ENCODE measurements at regions not wholly inside any gene's neighbourhood (a gene's known extent, or its start where the extent isn't known, plus 50 kb on each side); places are given as distances from the start of the nearest gene placed in this dataset.
"Not testable (repeated sequence)": the region's sequence is repeated elsewhere in the genome, so short reads cannot be mapped to it uniquely, and the experiment has no call there.

DNA sequence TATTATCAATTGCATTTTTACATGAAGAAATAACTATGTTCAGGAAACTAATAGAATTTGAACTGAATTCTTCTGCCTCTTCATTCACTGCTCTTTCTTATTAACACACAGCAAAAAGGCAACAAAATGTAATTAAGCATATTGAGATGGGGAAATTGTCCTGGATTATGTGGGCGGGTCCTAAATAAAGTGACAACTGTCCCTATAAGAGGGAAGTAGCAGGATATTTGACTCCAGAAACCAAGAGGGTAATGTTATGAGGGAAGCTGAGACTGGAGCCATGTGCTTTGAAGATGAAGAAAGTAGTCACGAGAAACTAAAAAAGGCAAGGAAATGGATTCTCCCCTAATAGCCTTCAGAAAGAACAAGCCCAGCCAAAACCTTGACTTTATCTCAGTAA lies 311.2 kb upstream of the PIK3R1 start:
- no peak for DNase-seq (ENCODE audit: extremely low read depth in 1 of 11, low read depth in 9 of 11, low spot score in 4 of 11)

DNA sequence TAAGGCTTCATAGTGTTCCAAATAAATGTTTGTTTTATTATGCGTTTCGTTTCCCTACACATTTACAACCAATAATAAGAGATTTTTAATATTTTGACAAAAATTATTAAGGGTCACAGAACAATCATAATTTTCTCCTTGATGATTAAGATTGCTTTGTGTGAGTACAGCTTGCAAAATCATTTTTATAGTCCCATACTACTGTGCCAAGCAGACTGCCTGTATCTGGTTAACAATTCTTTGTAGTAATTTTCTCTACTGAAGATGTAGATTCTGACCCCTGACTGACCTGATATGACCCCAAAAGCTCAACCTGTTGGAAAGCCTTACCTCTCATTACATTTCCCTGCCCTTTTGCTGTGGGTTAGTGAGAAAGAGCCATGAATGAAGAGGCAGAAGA lies 311.9 kb upstream of the PIK3R1 start:
- no peak for DNase-seq (ENCODE audit: extremely low read depth in 1 of 11, low read depth in 9 of 11, low spot score in 4 of 11)

DNA sequence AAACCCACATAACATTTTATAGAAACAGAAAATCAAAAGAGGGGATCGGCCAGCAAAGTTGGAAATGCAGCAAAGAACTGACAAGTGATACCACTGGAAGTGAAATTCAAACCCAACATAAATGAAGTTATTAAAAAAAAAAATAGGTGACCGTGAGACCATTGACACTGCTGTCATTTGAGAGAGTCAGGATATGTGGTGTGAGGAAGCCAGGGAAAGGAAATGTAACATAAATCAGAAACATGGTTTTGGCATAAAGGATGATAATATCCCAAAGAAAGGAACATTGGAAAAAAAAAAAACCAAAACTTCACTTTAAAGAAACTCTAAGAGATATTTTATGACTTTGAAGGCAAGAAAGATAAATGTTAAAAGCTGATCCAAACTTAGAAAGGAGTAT lies 312.4 kb upstream of the PIK3R1 start:
- DNase-seq (ENCODE audit: extremely low read depth in 1 of 11, low read depth in 9 of 11, low spot score in 4 of 11), result no peak

GRCh38 chr5:67902497-67902830 lies 313.1 kb upstream of the PIK3R1 start:
- no peak for DNase-seq (ENCODE audit: extremely low read depth in 1 of 11, low read depth in 9 of 11, low spot score in 4 of 11)

GRCh38 chr5:67901814-67902496 lies 313.6 kb upstream of the PIK3R1 start:
- no peak for DNase-seq (ENCODE audit: extremely low read depth in 1 of 11, low read depth in 9 of 11, low spot score in 4 of 11)

GRCh38 chr5:67900514-67900913 lies 315.0 kb upstream of the PIK3R1 start:
- DNase-seq (ENCODE audit: extremely low read depth in 1 of 11, low read depth in 9 of 11, low spot score in 4 of 11), result no peak

DNA sequence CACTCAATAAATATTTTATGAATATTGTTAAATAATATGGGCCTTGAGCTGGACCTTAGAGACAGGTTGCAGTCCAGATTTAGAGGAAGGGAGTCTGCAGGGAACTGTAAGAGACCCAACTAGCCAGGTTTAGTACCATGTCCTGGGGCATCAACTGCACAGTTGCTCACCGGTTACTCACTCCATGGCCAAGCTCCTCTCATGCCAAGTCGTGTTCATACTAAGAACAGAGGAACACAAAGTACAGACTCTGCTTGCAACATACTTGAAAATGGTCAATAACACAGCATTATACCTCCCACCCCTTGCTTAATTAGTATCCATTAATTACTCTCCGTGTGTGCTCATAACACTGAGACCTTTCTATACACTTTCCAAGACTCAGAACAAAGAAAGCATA lies 317.6 kb upstream of the PIK3R1 start:
- DNase-seq (ENCODE audit: extremely low read depth in 1 of 11, low read depth in 9 of 11, low spot score in 4 of 11), result no peak

- DNase-seq (ENCODE audit: extremely low read depth in 1 of 11, low read depth in 9 of 11, low spot score in 4 of 11), result no peak
Measured at GRCh38 chr5:67897431-67897830, 318.1 kb upstream of the PIK3R1 start.

- no peak for DNase-seq (ENCODE audit: extremely low read depth in 1 of 11, low read depth in 9 of 11, low spot score in 4 of 11)
Measured at GRCh38 chr5:67896930-67897313, 318.6 kb upstream of the PIK3R1 start.

- DNase-seq (ENCODE audit: extremely low read depth in 1 of 11, low read depth in 9 of 11, low spot score in 4 of 11), result no peak
Measured at GRCh38 chr5:67896311-67896929, 319.1 kb upstream of the PIK3R1 start.

- not testable (repeated sequence) for DNase-seq (ENCODE audit: extremely low read depth in 1 of 11, low read depth in 9 of 11, low spot score in 4 of 11)
Measured at GRCh38 chr5:67889870-67890269, 325.7 kb upstream of the PIK3R1 start.

DNA sequence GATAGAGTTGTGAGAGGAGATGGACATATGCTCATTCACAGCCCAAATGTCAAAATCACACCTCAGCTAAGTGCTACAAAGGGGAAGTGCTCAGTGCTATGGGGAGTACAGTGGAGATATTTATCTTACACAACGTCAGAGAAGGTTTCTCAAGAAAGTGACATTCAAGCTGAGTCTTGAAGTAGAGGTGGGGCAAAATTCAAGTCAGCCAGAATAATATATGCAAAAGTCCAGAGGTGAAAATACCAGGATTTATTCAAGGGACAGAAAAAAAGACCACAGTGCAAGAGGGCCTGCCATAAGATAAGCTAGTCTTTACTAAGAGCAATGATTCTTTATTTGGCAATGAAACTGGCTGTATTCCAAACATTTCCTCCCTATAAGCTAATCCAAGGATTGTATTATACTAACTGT lies 327.8 kb upstream of the PIK3R1 start:
- DNase-seq (ENCODE audit: extremely low read depth in 1 of 11, low read depth in 9 of 11, low spot score in 4 of 11), result no peak

DNA sequence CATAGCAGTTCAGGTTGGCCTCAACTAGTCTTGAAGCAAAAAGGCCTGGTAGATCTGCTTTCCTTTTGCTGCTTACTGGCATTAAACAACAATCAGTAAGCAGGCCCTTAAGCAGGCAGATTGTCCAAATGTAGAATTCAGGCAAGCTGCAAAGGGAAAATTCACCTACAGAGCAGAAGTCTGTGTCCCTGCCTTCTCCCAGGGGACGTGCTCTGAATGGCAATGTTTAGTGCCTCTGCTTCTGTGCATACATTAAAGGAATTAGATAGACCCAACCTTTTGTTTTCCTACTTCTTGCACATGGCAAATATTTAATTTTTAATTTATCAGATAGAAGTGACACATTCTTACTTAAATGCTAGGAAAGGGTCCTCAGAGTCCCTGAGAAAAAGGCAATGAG lies 328.8 kb upstream of the PIK3R1 start:
- no peak for DNase-seq (ENCODE audit: extremely low read depth in 1 of 11, low read depth in 9 of 11, low spot score in 4 of 11)

DNA sequence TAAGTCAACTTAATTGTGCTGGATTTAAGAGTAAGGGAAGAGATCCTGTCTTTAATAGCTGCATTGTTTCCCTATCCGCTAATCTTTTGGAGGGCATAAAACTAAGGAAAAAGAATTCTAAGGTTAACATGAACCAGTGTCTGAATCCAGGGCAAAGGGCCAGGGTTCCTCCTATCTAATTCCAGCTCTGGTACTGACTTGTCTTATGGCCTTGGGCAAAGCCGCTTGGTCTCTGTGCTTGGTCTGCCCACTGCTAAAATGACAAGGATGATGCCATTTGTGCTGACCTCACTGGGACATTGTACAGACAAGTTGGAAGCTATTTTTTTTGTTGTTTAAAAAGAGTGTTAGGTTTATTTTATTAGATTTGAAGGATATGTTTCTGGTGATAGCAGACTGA lies 334.7 kb upstream of the PIK3R1 start:
- DNase-seq (ENCODE audit: extremely low read depth in 1 of 11, low read depth in 9 of 11, low spot score in 4 of 11), result no peak

DNA sequence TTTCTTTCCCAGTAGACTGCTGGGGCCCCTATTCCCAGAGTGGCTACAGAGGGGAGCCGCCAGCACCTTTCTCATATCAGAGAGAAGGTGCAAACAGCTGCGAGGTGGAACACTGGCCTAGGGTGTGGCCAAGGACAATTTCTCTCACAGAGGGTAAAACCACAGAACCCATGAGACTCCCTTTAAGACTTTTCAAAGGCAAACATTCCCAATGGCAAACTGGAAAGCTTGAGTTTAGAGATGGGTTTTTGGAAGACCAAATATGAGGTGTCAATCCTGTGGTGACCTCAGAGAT lies 335.1 kb upstream of the PIK3R1 start:
- no peak for DNase-seq (ENCODE audit: extremely low read depth in 1 of 11, low read depth in 9 of 11, low spot score in 4 of 11)

DNA sequence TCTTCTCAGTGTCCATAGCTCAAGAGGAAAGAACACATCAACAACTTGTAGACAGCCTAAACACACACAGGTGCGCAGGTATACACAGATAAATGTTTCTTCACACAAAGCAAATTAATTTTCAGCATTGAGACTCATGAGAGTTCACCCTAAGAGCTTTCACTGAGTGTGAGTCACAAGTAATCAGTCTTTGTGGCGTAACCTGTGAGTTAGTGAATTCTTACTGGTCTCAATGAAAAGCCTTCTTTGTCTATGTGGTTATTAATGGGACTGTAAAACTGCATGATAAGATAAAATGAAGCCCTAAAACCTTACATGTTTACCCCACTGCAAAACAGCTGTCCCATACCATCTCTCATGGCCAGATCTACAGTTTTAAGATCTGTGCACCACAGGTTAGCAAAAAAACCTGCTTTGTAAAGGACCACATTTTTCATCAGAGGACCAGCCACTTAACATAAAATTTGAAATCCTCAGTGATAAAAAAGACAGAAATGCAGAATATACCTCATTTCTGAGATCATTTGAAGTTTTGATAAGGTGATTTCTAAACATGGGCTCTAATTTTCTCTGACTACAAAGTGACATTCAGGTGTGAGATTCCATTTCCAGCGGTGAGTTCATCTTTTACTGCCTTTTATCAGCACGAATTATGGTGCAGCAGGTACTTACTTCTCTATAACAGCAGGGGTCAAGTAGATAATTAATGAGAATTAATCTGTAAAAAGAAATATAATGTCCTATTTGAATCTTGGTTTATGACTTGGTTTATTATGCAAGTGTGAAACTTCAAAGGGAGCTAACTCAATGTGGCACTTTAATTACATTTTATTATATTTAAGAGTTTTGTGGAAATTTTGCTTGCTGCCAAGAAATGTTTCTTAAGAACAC lies 335.7 kb upstream of the PIK3R1 start:
- no peak for DNase-seq (ENCODE audit: extremely low read depth in 1 of 11, low read depth in 9 of 11, low spot score in 4 of 11)

DNA sequence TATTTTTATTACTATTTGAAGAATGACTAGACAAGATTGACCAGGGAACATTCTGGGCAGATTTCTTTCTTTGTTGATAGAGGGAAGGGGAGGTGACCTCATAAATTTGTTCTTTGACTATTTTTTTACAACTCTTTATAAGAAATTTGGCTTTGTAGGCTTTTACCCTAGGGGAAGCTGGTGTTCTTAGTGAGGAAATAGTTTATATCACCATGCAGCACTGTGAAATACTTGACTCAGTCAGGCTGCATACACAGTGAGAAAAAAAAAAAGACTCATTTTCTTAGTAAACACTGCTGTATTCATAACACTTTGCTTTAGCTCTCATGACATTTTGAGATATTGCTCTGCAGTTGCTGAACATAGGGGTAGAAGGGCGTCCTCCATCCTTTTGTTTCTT lies 336.6 kb upstream of the PIK3R1 start:
- DNase-seq (ENCODE audit: extremely low read depth in 1 of 11, low read depth in 9 of 11, low spot score in 4 of 11), result no peak

DNA sequence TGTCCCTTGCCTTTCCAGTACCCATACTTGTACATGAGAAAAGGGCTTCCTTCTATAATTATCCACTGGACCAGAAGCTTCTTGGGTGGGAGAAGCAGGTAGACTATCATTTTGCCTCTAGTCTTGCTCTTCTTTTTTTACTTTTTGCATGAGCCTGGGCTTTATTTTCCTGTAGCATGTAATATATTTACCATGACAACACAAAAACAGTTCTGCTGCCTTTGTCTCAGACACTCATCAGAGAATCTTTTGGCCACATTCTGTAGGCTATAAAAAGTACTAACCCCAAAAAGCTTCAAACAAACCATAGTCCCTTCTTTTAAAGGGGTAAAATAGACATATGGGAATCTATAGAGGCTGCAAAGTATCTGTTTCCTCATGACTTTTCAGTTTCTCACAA lies 339.2 kb upstream of the PIK3R1 start:
- no peak for DNase-seq (ENCODE audit: extremely low read depth in 1 of 11, low read depth in 9 of 11, low spot score in 4 of 11)

DNA sequence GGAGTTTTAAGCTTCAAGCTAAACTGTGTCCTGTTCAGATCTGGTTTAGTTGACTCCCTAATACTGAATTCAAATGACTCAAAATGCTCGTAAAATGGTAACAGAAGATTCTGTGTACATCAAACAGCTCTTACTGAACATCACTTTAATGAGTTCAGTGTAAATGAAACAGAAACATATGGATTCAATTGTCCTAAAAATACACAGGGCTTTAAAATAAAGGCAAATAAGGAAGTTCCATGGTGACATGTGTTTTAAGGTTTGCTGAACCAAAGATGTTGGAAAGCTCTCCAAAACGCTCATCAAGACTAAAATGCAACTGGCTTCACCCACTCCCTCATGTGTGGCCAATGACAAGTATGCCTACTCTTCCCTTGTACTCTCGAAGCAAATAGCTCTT lies 340.0 kb upstream of the PIK3R1 start:
- no peak for DNase-seq (ENCODE audit: extremely low read depth in 1 of 11, low read depth in 9 of 11, low spot score in 4 of 11)

DNA sequence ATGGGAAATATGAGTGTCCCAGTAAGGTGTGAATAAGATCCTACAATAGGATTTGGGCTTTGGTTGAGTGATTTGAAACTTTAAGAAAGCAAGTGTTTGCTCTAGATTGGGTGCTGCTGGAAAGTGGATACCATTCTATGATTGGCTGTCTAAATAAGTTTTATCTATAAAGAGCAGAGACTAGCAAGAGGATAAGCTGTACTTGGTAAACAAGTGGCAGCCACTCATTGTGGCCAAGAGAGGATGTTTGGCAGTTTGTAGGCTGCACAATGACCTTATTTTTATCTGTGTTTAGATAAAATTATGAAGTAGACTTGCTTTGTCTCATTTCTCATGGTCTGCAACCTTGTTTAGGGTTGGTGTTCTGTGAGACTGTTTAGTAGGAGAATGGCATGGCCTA lies 341.6 kb upstream of the PIK3R1 start:
- no peak for DNase-seq (ENCODE audit: extremely low read depth in 1 of 11, low read depth in 9 of 11, low spot score in 4 of 11)

- no peak for DNase-seq (ENCODE audit: extremely low read depth in 1 of 11, low read depth in 9 of 11, low spot score in 4 of 11)
Measured at GRCh38 chr5:67870662-67871061, 344.9 kb upstream of the PIK3R1 start.
